ENCODE measurements at regions not wholly inside any gene's neighbourhood (a gene's known extent, or its start where the extent isn't known, plus 50 kb on each side); places are given as distances from the start of the nearest gene placed in this dataset.

- TF ChIP-seq SP1 (IDR thresholded peaks at IDR 0.05) (no peak), NFRKB (IDR thresholded peaks at IDR 0.05) (no peak), FOXM1 (IDR thresholded peaks at IDR 0.05; ENCODE audit: borderline replicate concordance) (no peak), BHLHE40 (IDR thresholded peaks at IDR 0.05; ENCODE audit: borderline replicate concordance) (no peak), SUZ12 (IDR thresholded peaks at IDR 0.05) (no peak), FOXA1 (IDR thresholded peaks at IDR 0.05) (no peak), L3MBTL2 (conservative IDR thresholded peaks at IDR 0.05) (no peak), TARDBP (IDR thresholded peaks at IDR 0.05) (no peak)
Observed at GRCh38 chr9:13645557-13645956, 366.1 kb upstream of the MPDZ start.

All from HEK293T (cell line).